ENCODE measurements at regions not wholly inside any gene's neighbourhood (a gene's known extent, or its start where the extent isn't known, plus 50 kb on each side); places are given as distances from the start of the nearest gene placed in this dataset.

DNA sequence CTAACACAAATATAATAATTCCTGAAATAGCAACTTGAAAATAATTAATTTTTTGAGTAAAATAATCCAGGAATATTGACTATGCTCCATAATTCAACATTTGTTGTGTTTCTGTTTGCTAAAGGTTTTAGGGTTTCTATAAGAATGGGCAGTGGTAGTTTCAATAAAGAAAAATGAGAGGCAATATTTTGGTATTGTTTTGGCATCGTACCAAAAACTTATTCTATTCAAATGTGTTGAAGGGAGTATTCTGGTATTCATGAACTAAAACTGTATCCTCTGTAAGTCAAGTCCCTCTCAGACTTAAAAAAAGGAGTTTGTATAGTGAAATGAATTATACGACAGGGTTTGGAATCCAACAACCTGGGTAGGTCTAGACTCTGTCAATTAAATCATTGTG is 1245.6 kb upstream of the CELF4 start:
- no peak for TF ChIP-seq POLR2A (IDR thresholded peaks at IDR 0.05)
- TF ChIP-seq, protein P1, sequence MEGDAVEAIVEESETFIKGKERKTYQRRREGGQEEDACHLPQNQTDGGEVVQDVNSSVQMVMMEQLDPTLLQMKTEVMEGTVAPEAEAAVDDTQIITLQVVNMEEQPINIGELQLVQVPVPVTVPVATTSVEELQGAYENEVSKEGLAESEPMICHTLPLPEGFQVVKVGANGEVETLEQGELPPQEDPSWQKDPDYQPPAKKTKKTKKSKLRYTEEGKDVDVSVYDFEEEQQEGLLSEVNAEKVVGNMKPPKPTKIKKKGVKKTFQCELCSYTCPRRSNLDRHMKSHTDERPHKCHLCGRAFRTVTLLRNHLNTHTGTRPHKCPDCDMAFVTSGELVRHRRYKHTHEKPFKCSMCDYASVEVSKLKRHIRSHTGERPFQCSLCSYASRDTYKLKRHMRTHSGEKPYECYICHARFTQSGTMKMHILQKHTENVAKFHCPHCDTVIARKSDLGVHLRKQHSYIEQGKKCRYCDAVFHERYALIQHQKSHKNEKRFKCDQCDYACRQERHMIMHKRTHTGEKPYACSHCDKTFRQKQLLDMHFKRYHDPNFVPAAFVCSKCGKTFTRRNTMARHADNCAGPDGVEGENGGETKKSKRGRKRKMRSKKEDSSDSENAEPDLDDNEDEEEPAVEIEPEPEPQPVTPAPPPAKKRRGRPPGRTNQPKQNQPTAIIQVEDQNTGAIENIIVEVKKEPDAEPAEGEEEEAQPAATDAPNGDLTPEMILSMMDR (IDR thresholded peaks at IDR 0.05): no peak
- TF ChIP-seq POLR2AphosphoS5 (IDR thresholded peaks at IDR 0.05): no peak
